Liver (tissue), 3 donors: ENCODE measurements at regions not wholly inside any gene's neighbourhood (a gene's known extent, or its start where the extent isn't known, plus 50 kb on each side); places are given as distances from the start of the nearest gene placed in this dataset.

ENCODE experiments used
- CTCF ChIP-seq: fragments of 150-350 bp; IDR thresholded peaks from 2 replicates; pipeline ENCODE4 v1.5.1; 2017; ENCODE audit warnings: improper control_type of control experiment, low read depth, low read length; ENCODE audit not compliant: missing input control
- EGR1 ChIP-seq, 2 donors: IDR thresholded peaks; 2 replicates each; pipeline ENCODE4 v1.6.1; 2016 to 2018; ENCODE audit warnings: antibody characterized with exemption in 2 of 2, low read depth in 2 of 2
- FOXA1 ChIP-seq: IDR thresholded peaks from 2 replicates; pipeline ENCODE4 v1.6.1; 2016; ENCODE audit warnings: antibody characterized with exemption
- GABPA ChIP-seq, 2 donors: IDR thresholded peaks in 1 of 2; conservative IDR thresholded peaks in 1 of 2; 2 replicates each; pipeline ENCODE4 v1.6.1; 2016; ENCODE audit warnings: antibody characterized with exemption in 2 of 2, mild to moderate bottlenecking in 1 of 2, moderate library complexity in 1 of 2
- JUND ChIP-seq, 2 donors: IDR thresholded peaks; 2 replicates each; pipeline ENCODE4 v1.6.1; 2016; ENCODE audit warnings: antibody characterized with exemption in 2 of 2
- RAD21 ChIP-seq, 2 donors: IDR thresholded peaks; 2 replicates each; pipeline ENCODE4 v1.6.1; 2016; ENCODE audit warnings: antibody characterized with exemption in 2 of 2, mild to moderate bottlenecking in 2 of 2
- RXRA ChIP-seq, 2 donors: IDR thresholded peaks; 2 replicates each; pipeline ENCODE4 v1.6.1; 2017 to 2018; ENCODE audit warnings: antibody characterized with exemption in 2 of 2, mild to moderate bottlenecking in 1 of 2
- TAF1 ChIP-seq: conservative IDR thresholded peaks from 2 replicates; pipeline ENCODE4 v1.6.1; 2016; ENCODE audit warnings: antibody characterized with exemption, mild to moderate bottlenecking
- YY1 ChIP-seq: IDR thresholded peaks from 2 replicates; pipeline ENCODE4 v1.6.1; 2016; ENCODE audit warnings: antibody characterized with exemption, mild to moderate bottlenecking
- TF ChIP-seq, protein P1 (sequence below): IDR thresholded peaks from 2 replicates; pipeline ENCODE4 v1.6.1; 2016; ENCODE audit warnings: antibody characterized with exemption
- TF ChIP-seq, protein P2 (sequence below): IDR thresholded peaks from 2 replicates; pipeline ENCODE4 v1.6.1; 2016; ENCODE audit warnings: antibody characterized with exemption, mild to moderate bottlenecking
- TF ChIP-seq, protein P3 (sequence below): IDR thresholded peaks from 2 replicates; pipeline ENCODE4 v1.6.1; 2016; ENCODE audit warnings: antibody characterized with exemption
- TF ChIP-seq, protein P4 (sequence below): IDR thresholded peaks from 2 replicates; pipeline ENCODE4 v1.6.1; 2016; ENCODE audit warnings: antibody characterized with exemption
- donor health status: healthy.
- donor health status: healthy.

DNA sequence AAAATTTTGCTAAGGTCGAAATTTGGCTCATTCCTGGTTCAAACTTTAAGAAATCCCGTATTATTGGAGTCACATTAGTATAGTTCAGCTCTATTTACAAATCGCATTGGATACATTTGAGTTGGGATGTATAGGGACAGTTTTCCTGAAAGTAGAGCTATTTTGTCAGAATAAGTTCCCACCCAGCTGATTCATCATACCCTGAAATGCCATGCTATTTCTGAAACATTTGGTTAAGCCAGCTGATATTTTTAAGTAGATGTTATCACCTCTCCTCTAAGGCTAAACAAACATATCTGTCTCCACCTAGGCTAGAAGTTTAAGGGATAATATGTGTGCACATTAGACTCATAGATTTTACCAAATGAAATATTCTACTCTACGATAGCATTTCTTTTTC is 226.2 kb upstream of the ARGLU1 start:
- TF ChIP-seq CTCF = no peak
- no peak for TF ChIP-seq JUND (IDR thresholded peaks at IDR 0.05)
- TF ChIP-seq, protein P1, sequence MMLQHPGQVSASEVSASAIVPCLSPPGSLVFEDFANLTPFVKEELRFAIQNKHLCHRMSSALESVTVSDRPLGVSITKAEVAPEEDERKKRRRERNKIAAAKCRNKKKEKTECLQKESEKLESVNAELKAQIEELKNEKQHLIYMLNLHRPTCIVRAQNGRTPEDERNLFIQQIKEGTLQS = no peak
- TF ChIP-seq RAD21 (IDR thresholded peaks at IDR 0.05) = no peak
- TF ChIP-seq, protein P2, sequence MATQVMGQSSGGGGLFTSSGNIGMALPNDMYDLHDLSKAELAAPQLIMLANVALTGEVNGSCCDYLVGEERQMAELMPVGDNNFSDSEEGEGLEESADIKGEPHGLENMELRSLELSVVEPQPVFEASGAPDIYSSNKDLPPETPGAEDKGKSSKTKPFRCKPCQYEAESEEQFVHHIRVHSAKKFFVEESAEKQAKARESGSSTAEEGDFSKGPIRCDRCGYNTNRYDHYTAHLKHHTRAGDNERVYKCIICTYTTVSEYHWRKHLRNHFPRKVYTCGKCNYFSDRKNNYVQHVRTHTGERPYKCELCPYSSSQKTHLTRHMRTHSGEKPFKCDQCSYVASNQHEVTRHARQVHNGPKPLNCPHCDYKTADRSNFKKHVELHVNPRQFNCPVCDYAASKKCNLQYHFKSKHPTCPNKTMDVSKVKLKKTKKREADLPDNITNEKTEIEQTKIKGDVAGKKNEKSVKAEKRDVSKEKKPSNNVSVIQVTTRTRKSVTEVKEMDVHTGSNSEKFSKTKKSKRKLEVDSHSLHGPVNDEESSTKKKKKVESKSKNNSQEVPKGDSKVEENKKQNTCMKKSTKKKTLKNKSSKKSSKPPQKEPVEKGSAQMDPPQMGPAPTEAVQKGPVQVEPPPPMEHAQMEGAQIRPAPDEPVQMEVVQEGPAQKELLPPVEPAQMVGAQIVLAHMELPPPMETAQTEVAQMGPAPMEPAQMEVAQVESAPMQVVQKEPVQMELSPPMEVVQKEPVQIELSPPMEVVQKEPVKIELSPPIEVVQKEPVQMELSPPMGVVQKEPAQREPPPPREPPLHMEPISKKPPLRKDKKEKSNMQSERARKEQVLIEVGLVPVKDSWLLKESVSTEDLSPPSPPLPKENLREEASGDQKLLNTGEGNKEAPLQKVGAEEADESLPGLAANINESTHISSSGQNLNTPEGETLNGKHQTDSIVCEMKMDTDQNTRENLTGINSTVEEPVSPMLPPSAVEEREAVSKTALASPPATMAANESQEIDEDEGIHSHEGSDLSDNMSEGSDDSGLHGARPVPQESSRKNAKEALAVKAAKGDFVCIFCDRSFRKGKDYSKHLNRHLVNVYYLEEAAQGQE = no peak
- TF ChIP-seq TAF1 = no peak
- TF ChIP-seq, protein P3, sequence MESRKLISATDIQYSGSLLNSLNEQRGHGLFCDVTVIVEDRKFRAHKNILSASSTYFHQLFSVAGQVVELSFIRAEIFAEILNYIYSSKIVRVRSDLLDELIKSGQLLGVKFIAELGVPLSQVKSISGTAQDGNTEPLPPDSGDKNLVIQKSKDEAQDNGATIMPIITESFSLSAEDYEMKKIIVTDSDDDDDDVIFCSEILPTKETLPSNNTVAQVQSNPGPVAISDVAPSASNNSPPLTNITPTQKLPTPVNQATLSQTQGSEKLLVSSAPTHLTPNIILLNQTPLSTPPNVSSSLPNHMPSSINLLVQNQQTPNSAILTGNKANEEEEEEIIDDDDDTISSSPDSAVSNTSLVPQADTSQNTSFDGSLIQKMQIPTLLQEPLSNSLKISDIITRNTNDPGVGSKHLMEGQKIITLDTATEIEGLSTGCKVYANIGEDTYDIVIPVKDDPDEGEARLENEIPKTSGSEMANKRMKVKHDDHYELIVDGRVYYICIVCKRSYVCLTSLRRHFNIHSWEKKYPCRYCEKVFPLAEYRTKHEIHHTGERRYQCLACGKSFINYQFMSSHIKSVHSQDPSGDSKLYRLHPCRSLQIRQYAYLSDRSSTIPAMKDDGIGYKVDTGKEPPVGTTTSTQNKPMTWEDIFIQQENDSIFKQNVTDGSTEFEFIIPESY = no peak
- TF ChIP-seq EGR1 (IDR thresholded peaks at IDR 0.05; ENCODE audit: low read depth in 2 of 2) = no peak
- no peak for TF ChIP-seq GABPA (IDR thresholded peaks at IDR 0.05 in 1 of 2, conservative IDR thresholded peaks at IDR 0.05 in 1 of 2)
- TF ChIP-seq YY1 = no peak
- TF ChIP-seq, protein P4, sequence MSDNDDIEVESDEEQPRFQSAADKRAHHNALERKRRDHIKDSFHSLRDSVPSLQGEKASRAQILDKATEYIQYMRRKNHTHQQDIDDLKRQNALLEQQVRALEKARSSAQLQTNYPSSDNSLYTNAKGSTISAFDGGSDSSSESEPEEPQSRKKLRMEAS = no peak
- no peak for TF ChIP-seq RXRA (IDR thresholded peaks at IDR 0.05)
- no peak for TF ChIP-seq FOXA1
